ENCODE measurements at regions not wholly inside any gene's neighbourhood (a gene's known extent, or its start where the extent isn't known, plus 50 kb on each side); places are given as distances from the start of the nearest gene placed in this dataset.

- H3K4me1 Mint-ChIP-seq: peaks cover 13% of the 10 kb centered on the region
Observed at GRCh38 chr20:51120438-51120837, 97.5 kb upstream of the KCNG1 start.

GRCh38 chr20:51119914-51120313 lies 97.0 kb upstream of the KCNG1 start:
- CTCF ChIA-PET: no interaction called here

More at GRCh38 chr20:51120438-51120837, 97.5 kb upstream of the KCNG1 start:
- Histone ChIP-seq H4K20me1 (ENCODE audit: control insufficient read depth, insufficient read depth, low read length, poor library complexity, severe bottlenecking) (no peaks in the 10 kb centered on the region), H3K4me2 (replicated peaks; ENCODE audit: low read depth, low read length, poor library complexity, severe bottlenecking) (no peak overlapping the region), H3K4me1 (ENCODE audit: control insufficient read depth in 2 of 2, insufficient read depth in 2 of 2, low read length in 2 of 2) (peaks cover 14 to 24% of the 10 kb centered on the region in 2 donors), H3K36me3 (replicated peaks in 1 of 2; ENCODE audit: control extremely low read depth in 1 of 2, control insufficient read depth in 1 of 2, extremely low read depth in 1 of 2, insufficient read depth in 2 of 2, low read length in 1 of 2) (no peaks in the 10 kb centered on the region), H3K4me3 (ENCODE audit: control extremely low read depth in 1 of 5, extremely low read depth in 1 of 5, insufficient read depth in 1 of 5, low read depth in 2 of 5, low read length in 4 of 5) (no peak overlapping the region), H3K27me3 (replicated peaks in 1 of 4; ENCODE audit: control extremely low read depth in 1 of 4, control insufficient read depth in 3 of 4, insufficient read depth in 4 of 4, low read length in 3 of 4) (peaks cover 0 to 23% (median 4%) of the 10 kb centered on the region in 4 experiments), H3K9ac (ENCODE audit: low read length) (no peak overlapping the region), H3K9me3 (ENCODE audit: control extremely low read depth in 1 of 3, control insufficient read depth in 2 of 3, insufficient read depth in 1 of 3, low read length in 2 of 3) (no peaks in the 10 kb centered on the region), H2AFZ (ENCODE audit: insufficient read depth, low read depth, low read length, poor library complexity, severe bottlenecking) (no peak overlapping the region), H3K27ac (ENCODE audit: low read length in 2 of 2) (no peak overlapping the region), H3K79me2 (ENCODE audit: control insufficient read depth, insufficient read depth, low read length) (no peaks in the 10 kb centered on the region)
- intact Hi-C loops (cut with micrococcal nuclease): no loop called here
- Mint-ChIP-seq H3K9me3 (ENCODE audit: insufficient read depth) (no peaks in the 10 kb centered on the region), H3K27me3 (peaks cover 32% of the 10 kb centered on the region), H3K27ac (no peak overlapping the region), H3K4me3 (no peak overlapping the region)
- ChIA-PET POLR2A (no interaction called here), CTCF (no interaction called here)
- TF ChIP-seq, protein P1, sequence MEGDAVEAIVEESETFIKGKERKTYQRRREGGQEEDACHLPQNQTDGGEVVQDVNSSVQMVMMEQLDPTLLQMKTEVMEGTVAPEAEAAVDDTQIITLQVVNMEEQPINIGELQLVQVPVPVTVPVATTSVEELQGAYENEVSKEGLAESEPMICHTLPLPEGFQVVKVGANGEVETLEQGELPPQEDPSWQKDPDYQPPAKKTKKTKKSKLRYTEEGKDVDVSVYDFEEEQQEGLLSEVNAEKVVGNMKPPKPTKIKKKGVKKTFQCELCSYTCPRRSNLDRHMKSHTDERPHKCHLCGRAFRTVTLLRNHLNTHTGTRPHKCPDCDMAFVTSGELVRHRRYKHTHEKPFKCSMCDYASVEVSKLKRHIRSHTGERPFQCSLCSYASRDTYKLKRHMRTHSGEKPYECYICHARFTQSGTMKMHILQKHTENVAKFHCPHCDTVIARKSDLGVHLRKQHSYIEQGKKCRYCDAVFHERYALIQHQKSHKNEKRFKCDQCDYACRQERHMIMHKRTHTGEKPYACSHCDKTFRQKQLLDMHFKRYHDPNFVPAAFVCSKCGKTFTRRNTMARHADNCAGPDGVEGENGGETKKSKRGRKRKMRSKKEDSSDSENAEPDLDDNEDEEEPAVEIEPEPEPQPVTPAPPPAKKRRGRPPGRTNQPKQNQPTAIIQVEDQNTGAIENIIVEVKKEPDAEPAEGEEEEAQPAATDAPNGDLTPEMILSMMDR (IDR thresholded peaks at IDR 0.05): no peak
- TF ChIP-seq EZH2 (IDR thresholded peaks at IDR 0.05; ENCODE audit: borderline replicate concordance, insufficient read depth, low read depth, low read length, poor library complexity, severe bottlenecking): no peak
- no peak for DNase-seq
- ATAC-seq (ENCODE audit: low read depth): no peak
- WGBS (ENCODE audit: insufficient coverage): 81% methylated on average over 2 of the region's 3 CpGs

More at GRCh38 chr20:51119914-51120313, 97.0 kb upstream of the KCNG1 start:
- no peak for DNase-seq
- intact Hi-C loops (cut with micrococcal nuclease): no loop called here
- ATAC-seq (ENCODE audit: low read depth): no peak
- H3K9me3 ChIP-seq (ENCODE audit: control extremely low read depth in 1 of 3, control insufficient read depth in 2 of 3, insufficient read depth in 1 of 3, low read length in 2 of 3): no peaks in the 10 kb centered on the region
- Mint-ChIP-seq H3K27me3 (peaks cover 28% of the 10 kb centered on the region), H3K9me3 (ENCODE audit: insufficient read depth) (no peaks in the 10 kb centered on the region), H3K4me3 (no peak overlapping the region), H3K27ac (no peak overlapping the region), H3K4me1 (peaks cover 13% of the 10 kb centered on the region)
- H3K27ac ChIP-seq (ENCODE audit: low read length in 2 of 2): no peak overlapping the region
- no peaks in the 10 kb centered on the region for H4K20me1 ChIP-seq (ENCODE audit: control insufficient read depth, insufficient read depth, low read length, poor library complexity, severe bottlenecking)
- no peaks in the 10 kb centered on the region for H3K36me3 ChIP-seq (replicated peaks in 1 of 2; ENCODE audit: control extremely low read depth in 1 of 2, control insufficient read depth in 1 of 2, extremely low read depth in 1 of 2, insufficient read depth in 2 of 2, low read length in 1 of 2)
- no peaks in the 10 kb centered on the region for H3K79me2 ChIP-seq (ENCODE audit: control insufficient read depth, insufficient read depth, low read length)
- POLR2A ChIA-PET: no interaction called here
- WGBS (ENCODE audit: insufficient coverage): 90% methylated on average over 2 of the region's 3 CpGs
- no peak overlapping the region for H3K4me3 ChIP-seq (ENCODE audit: control extremely low read depth in 1 of 5, extremely low read depth in 1 of 5, insufficient read depth in 1 of 5, low read depth in 2 of 5, low read length in 4 of 5)
- H3K4me2 ChIP-seq (replicated peaks; ENCODE audit: low read depth, low read length, poor library complexity, severe bottlenecking): no peak overlapping the region
- H2AFZ ChIP-seq (ENCODE audit: insufficient read depth, low read depth, low read length, poor library complexity, severe bottlenecking): no peak overlapping the region
- H3K9ac ChIP-seq (ENCODE audit: low read length): no peak overlapping the region
- TF ChIP-seq EZH2 (IDR thresholded peaks at IDR 0.05; ENCODE audit: borderline replicate concordance, insufficient read depth, low read depth, low read length, poor library complexity, severe bottlenecking): no peak
- TF ChIP-seq, protein P1 (IDR thresholded peaks at IDR 0.05): no peak
- peaks cover 14 to 24% of the 10 kb centered on the region in 2 donors for H3K4me1 ChIP-seq (ENCODE audit: control insufficient read depth in 2 of 2, insufficient read depth in 2 of 2, low read length in 2 of 2)
- H3K27me3 ChIP-seq (replicated peaks in 1 of 4; ENCODE audit: control extremely low read depth in 1 of 4, control insufficient read depth in 3 of 4, insufficient read depth in 4 of 4, low read length in 3 of 4): peaks cover 0 to 23% (median 4%) of the 10 kb centered on the region in 4 experiments
